Sigmoid colon (tissue), 6 donors: ENCODE measurements at regions not wholly inside any gene's neighbourhood (a gene's known extent, or its start where the extent isn't known, plus 50 kb on each side); places are given as distances from the start of the nearest gene placed in this dataset.

ENCODE experiments used
- DNase-seq: peaks from one replicate; pipeline ENCODE4 v3.0.0-alpha.2; 2019
- H3K27ac ChIP-seq, 4 donors: fragments of 200-600 bp; sonication (generic); one replicate each; pipeline ENCODE4 v1.5.1; 2016 to 2019; ENCODE audit warnings: mild to moderate bottlenecking in 1 of 4
- H3K27me3 ChIP-seq, 3 donors: fragments of 200-600 bp; sonication (generic); one replicate each; pipeline ENCODE4 v1.5.1; 2019; ENCODE audit warnings: mild to moderate bottlenecking in 1 of 3
- H3K36me3 ChIP-seq, 4 donors: fragments of 200-600 bp; sonication (generic); one replicate each; pipeline ENCODE4 v1.5.1; 2016 to 2019
- H3K4me1 ChIP-seq, 4 donors: fragments of 200-600 bp; sonication (generic); one replicate each; pipeline ENCODE4 v1.5.1; 2017 to 2019
- H3K4me3 ChIP-seq, 4 donors: fragments of 200-600 bp; sonication (generic); one replicate each; pipeline ENCODE4 v1.5.1; 2017 to 2019; ENCODE audit warnings: mild to moderate bottlenecking in 2 of 4, moderate library complexity in 1 of 4
- H3K9me3 ChIP-seq, 4 donors: fragments of 200-600 bp in 3 of 4; sonication (generic) in 3 of 4; one replicate each; pipeline versions ENCODE4 v1.5.1 to v1.6.1; 2013 to 2019
- CTCF ChIP-seq, 4 experiments: fragments of 450-650 bp in 3 of 4; fragments of 200-600 bp in 1 of 4; IDR thresholded peaks; one replicate each; pipeline ENCODE4 v1.5.1; 2016 to 2019; ENCODE audit warnings: antibody characterized with exemption in 4 of 4, mild to moderate bottlenecking in 3 of 4, moderate library complexity in 2 of 4
- EP300 ChIP-seq, 4 donors: sonication (generic); formaldehyde crosslinking; IDR thresholded peaks; one replicate each; pipeline ENCODE4 v1.6.1; 2017; ENCODE audit warnings: antibody characterized with exemption in 4 of 4
- POLR2A ChIP-seq, 2 donors: fragments of 450-650 bp; IDR thresholded peaks; one replicate each; pipeline ENCODE4 v1.6.1; 2016; ENCODE audit warnings: antibody characterized with exemption in 2 of 2, mild to moderate bottlenecking in 2 of 2, moderate library complexity in 2 of 2
- POLR2AphosphoS5 ChIP-seq, 4 donors: sonication (generic); formaldehyde crosslinking; IDR thresholded peaks; one replicate each; pipeline ENCODE4 v1.6.1; 2017; ENCODE audit warnings: antibody characterized with exemption in 4 of 4
- WGBS, 2 donors: extraction: QIAGEN DNeasy Blood & Tissue Kit; methylation state at CpG; one replicate each; pipeline ENCODE4 v1.1.7; 2013; 5-methylcytosine and 5-hydroxymethylcytosine counted together
- intact Hi-C: fragments of 100-400 bp; cut with DNase I; formaldehyde crosslinking; loops from one replicate; pipeline ENCODE4 v1.15.1; 2023
- donor health status: healthy with polysubstance abuse.
- donor health status: healthy.

GRCh38 chr18:60024857-60025256, 125.1 kb downstream of the PMAIP1 start:
- TF ChIP-seq POLR2A (IDR thresholded peaks at IDR 0.05) (no peak), POLR2AphosphoS5 (IDR thresholded peaks at IDR 0.05) (no peak), CTCF (IDR thresholded peaks at IDR 0.05) (no peak), EP300 (IDR thresholded peaks at IDR 0.05) (no peak)
- Histone ChIP-seq H3K27me3 (no peaks in the 10 kb centered on the region), H3K9me3 (no peaks in the 10 kb centered on the region), H3K36me3 (no peaks in the 10 kb centered on the region), H3K4me1 (no peaks in the 10 kb centered on the region), H3K4me3 (no peak overlapping the region), H3K27ac (peak overlapping the region in 1 of 4 donors; percentile 9)
- DNase-seq = no peak
- intact Hi-C loops = no loop called here

GRCh38 chr18:60024345-60024744, 124.5 kb downstream of the PMAIP1 start:
- no peaks in the 10 kb centered on the region for H3K9me3 ChIP-seq
- intact Hi-C loops = no loop called here
- H3K4me3 ChIP-seq = no peak overlapping the region
- peak overlapping the region in 1 of 4 donors; percentile 9 for H3K27ac ChIP-seq
- TF ChIP-seq POLR2AphosphoS5 (IDR thresholded peaks at IDR 0.05) = no peak
- no peak for TF ChIP-seq CTCF (IDR thresholded peaks at IDR 0.05)
- TF ChIP-seq EP300 (IDR thresholded peaks at IDR 0.05) = no peak
- H3K4me1 ChIP-seq = no peaks in the 10 kb centered on the region
- H3K27me3 ChIP-seq = no peaks in the 10 kb centered on the region
- no peak for DNase-seq
- WGBS, 2 donors = 13 to 26% methylated on average over 3 of the region's 3 CpGs
- no peaks in the 10 kb centered on the region for H3K36me3 ChIP-seq

GRCh38 chr18:60022671-60023276, 123.0 kb downstream of the PMAIP1 start:
- Histone ChIP-seq H3K27me3 (no peaks in the 10 kb centered on the region), H3K27ac (peak overlapping the region in 1 of 4 donors; percentile 52), H3K4me3 (no peak overlapping the region), H3K9me3 (no peaks in the 10 kb centered on the region), H3K36me3 (no peaks in the 10 kb centered on the region), H3K4me1 (no peaks in the 10 kb centered on the region)
- intact Hi-C loops = no loop called here
- 49 to 51% methylated on average over 2 of the region's 2 CpGs for WGBS, 2 donors
- TF ChIP-seq POLR2AphosphoS5 (IDR thresholded peaks at IDR 0.05) = no peak
- no peak for TF ChIP-seq CTCF (IDR thresholded peaks at IDR 0.05)
- TF ChIP-seq POLR2A (IDR thresholded peaks at IDR 0.05) = no peak
- no peak for TF ChIP-seq EP300 (IDR thresholded peaks at IDR 0.05)
- DNase-seq = no peak

- intact Hi-C loops = no loop called here
These were observed 121.8 kb downstream of the PMAIP1 start for GRCh38 chr18:60021556-60021955.

More at GRCh38 chr18:60021556-60021955, 121.8 kb downstream of the PMAIP1 start:
- no peaks in the 10 kb centered on the region for H3K36me3 ChIP-seq
- H3K4me3 ChIP-seq = no peak overlapping the region
- no peak overlapping the region for H3K27ac ChIP-seq
- H3K9me3 ChIP-seq = no peaks in the 10 kb centered on the region
- no peaks in the 10 kb centered on the region for H3K27me3 ChIP-seq
- TF ChIP-seq POLR2A (IDR thresholded peaks at IDR 0.05) (no peak), POLR2AphosphoS5 (IDR thresholded peaks at IDR 0.05) (no peak), EP300 (IDR thresholded peaks at IDR 0.05) (no peak), CTCF (IDR thresholded peaks at IDR 0.05) (no peak)
- no peaks in the 10 kb centered on the region for H3K4me1 ChIP-seq
- no peak for DNase-seq
